Mammary epithelial cell (primary cell): ENCODE measurements at regions not wholly inside any gene's neighbourhood (a gene's known extent, or its start where the extent isn't known, plus 50 kb on each side); places are given as distances from the start of the nearest gene placed in this dataset.
"Not testable (repeated sequence)": the region's sequence is repeated elsewhere in the genome, so short reads cannot be mapped to it uniquely, and the experiment has no call there.

Experiments
- EZH2 ChIP-seq: IDR thresholded peaks from 2 replicates; pipeline ENCODE4 v1.6.1; 2012; ENCODE audit warnings: low read length, inconsistent platforms, borderline replicate concordance
- TF ChIP-seq, protein P1 (sequence below), 2 donors: IDR thresholded peaks in 1 of 2; conservative IDR thresholded peaks in 1 of 2; 2 replicates each; pipeline ENCODE4 v1.5.1; 2011 to 2012; ENCODE audit warnings: inconsistent platforms in 2 of 2, low read length in 2 of 2, mild to moderate bottlenecking in 2 of 2, control low read depth in 1 of 2, low read depth in 1 of 2; ENCODE audit not compliant: insufficient read depth in 1 of 2; ENCODE audit errors: extremely low read depth in 1 of 2

DNA sequence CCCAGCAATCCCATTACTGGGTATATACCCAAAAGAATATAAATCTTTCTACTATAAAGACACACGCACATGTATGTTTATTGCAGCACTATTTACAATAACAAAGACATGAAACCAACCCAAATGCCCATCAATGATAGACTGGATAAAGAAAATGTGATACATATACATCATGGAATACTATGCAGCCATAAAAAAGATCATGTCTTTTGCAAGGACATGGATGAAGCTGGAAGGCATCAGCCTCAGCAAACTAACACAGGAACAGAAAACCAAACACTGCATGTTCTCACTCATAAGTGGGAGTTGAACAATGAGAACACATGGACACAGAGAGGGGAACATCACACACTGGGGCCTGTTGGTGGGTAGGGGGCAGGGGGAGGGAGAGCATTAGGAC is 169.0 kb upstream of the KLF6 start:
- TF ChIP-seq, protein P1, sequence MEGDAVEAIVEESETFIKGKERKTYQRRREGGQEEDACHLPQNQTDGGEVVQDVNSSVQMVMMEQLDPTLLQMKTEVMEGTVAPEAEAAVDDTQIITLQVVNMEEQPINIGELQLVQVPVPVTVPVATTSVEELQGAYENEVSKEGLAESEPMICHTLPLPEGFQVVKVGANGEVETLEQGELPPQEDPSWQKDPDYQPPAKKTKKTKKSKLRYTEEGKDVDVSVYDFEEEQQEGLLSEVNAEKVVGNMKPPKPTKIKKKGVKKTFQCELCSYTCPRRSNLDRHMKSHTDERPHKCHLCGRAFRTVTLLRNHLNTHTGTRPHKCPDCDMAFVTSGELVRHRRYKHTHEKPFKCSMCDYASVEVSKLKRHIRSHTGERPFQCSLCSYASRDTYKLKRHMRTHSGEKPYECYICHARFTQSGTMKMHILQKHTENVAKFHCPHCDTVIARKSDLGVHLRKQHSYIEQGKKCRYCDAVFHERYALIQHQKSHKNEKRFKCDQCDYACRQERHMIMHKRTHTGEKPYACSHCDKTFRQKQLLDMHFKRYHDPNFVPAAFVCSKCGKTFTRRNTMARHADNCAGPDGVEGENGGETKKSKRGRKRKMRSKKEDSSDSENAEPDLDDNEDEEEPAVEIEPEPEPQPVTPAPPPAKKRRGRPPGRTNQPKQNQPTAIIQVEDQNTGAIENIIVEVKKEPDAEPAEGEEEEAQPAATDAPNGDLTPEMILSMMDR (conservative IDR thresholded peaks at IDR 0.05 in 1 of 2, IDR thresholded peaks at IDR 0.05 in 1 of 2; ENCODE audit: extremely low read depth in 1 of 2, insufficient read depth in 1 of 2, low read depth in 1 of 2, low read length in 2 of 2) = not testable (repeated sequence)
- not testable (repeated sequence) for TF ChIP-seq EZH2
